NCI-H82 treated with DMSO at 0.1 percent for 48 hours (cell line): ENCODE measurements at regions not wholly inside any gene's neighbourhood (a gene's known extent, or its start where the extent isn't known, plus 50 kb on each side); places are given as distances from the start of the nearest gene placed in this dataset.

Experiments used
- DNase-seq: peaks from one replicate; lab custom pipeline; 2025; ENCODE audit not compliant: unreplicated experiment; lab: John Stamatoyannopoulos, UW

DNA sequence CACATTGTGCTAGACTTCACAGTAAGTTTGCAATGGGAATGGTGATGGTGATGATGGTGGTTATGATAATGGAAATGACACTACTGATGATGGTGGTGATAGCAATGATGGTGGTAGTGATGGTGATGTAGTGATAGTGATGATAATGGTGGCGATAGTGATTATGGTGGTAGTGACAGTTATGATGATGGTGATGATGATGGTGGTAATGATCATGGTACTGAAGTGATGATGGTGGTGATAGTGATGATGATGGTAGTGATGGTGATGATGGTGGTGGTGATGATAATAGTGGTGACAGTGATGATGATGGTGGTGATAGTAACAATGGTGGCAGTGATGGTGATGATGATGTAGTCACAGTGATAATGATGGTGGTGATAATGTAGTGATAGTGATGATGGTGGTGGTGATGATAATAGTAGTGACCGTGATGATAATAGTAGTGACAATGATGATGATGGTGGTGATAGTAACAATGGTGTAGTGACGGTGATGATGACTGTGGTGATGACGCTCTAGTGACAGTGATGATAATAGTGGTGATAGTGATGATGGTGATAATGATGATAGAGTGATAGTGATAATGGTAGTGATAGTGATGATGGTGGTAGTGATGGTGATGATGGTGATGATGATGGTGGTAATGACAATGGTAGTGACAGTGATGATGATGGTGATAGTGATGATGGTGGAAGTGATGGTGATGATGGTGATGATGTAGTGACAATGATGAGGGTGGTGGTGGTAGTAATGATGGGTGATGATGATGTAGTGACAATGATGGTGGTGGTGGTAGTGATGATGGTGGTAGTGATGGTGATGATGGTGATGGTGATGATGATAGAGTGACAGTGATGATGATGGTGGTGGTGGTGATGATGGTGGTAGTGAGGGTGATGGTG lies 222.9 kb upstream of the PWP1 start:
- DNase-seq = no peak

DNA sequence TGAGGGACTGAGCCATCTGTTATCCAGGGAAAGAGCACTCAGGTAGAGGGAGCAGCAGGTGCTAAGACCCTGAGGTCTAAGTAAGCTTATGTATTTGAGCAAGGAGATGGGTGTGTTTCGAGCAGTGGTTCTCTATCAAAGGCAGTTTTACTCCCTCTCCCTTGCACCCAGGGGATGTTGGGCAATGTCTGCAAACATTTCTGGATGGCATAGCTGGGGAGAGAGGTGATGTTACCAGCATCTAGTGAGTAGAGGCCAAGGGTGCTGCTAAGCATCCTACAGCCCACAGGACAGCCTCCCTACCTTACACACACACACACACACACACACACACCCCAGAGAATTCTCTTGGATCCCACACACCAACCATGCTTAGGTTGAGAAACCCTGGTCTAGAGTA lies 221.0 kb upstream of the PWP1 start:
- DNase-seq = no peak

DNA sequence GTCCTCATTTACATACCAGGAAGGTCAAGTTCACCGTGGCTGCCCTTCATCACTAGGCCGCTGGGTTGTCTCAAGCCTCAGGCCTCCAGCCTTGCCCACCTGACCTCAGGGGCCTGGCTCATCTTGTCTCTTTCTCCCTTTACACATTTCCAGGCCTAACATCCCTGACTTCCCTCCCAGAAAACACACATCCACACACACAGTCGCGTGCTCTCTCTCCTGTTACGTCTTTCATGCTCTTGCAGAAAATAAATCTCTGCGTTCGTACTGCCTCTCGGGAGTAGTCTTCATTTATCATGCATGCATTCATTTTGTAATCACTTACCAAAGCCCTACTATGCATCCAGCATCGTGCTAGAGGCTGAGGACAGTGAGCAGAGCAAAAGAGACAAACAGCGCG lies 220.0 kb upstream of the PWP1 start:
- DNase-seq = no peak

DNA sequence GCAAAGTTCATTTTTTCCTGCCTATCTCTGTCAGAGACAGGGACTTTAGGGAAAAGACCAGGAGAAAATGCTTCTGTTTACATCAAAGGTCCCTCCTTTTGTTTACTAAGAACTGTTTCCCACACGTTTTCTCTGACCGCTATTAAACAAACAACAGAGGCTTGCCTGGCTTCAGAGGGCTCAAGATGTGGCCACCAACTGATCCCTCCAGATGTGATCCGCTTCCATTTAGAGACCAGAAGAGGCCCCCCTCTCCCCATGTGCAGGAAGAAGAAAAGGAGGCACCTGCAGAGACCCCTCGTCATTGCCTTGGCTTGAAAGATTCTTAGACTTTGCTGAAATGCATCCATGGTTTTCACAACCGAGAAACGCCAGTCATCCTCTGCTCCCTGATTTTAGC lies 217.9 kb upstream of the PWP1 start:
- no peak for DNase-seq

DNA sequence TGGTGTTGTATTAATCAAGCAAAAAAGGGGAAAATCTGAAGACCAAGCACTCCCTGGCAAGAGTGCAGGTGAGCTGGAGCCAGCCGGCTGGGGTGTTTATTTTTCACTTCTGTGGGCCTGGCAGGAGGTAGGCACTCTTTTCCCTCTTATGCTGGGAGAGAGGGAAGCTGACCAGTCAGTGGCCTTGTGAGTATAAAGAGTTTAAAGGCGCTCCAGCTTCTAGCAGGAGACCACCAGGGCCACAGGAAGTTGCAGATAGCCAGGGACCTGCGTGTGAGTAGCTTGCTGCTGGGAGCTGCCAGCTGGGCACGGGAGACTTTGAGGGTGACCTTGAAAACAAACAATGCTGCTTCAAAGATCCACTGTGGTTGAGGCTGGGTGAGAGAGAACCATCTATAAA lies 217.4 kb upstream of the PWP1 start:
- DNase-seq = no peak

DNA sequence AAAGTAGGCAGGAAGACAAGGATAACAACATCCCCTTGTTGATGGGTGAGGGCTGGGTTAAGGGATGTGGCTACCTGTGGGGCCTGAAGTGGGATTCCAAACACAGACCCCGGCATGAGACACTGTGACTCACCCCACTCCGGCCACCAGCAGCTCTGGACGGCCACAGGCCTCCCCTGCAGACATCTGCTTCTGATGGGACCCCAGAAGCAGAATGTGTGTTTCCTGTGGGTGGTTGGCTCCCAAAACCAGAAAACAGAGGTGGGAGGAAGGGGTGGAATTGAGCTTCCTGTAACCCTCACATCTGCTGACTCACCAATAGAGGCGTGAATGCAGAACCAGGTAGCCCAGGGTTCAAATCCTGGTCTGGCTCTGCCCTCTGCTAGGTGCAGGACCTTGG lies 216.6 kb upstream of the PWP1 start:
- no peak for DNase-seq

DNA sequence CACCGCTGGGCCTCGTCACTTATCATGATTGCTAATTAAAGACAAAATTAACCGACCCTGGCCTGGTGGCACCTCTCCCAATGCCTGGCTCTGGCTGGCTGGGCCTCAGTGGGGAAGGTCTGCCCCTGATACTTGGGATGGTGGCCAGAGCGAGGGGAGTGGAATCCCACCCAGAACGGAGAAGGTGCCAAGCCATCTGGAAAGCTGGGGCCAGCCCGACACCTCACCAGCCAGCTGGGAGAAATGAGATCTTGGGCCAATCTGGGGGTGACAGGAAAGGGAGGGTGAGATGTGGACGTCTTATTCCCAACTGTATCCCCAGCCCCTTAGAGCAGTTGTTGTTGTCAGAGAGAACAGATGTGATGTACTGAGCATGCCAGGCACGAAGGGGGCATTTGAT lies 215.0 kb upstream of the PWP1 start:
- no peak for DNase-seq

DNA sequence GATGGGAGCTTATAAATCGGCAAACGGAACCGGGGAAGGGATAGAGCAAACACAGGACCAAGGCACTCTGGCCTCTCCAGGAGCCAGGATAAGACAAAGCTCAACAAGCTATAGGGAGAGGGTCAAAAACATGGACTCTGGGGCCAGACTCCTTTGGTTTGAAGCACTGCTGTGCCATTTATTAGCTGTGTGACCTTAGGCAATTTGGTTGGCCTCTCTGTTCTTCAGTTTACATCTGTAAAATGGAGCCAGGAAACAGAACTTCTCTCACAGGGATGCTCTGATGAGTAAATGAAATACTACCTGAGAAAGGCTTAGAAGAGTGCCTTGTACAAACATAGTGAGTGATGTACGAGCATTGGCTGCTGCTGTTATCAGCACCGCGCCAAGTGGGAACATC lies 213.3 kb upstream of the PWP1 start:
- no peak for DNase-seq

DNA sequence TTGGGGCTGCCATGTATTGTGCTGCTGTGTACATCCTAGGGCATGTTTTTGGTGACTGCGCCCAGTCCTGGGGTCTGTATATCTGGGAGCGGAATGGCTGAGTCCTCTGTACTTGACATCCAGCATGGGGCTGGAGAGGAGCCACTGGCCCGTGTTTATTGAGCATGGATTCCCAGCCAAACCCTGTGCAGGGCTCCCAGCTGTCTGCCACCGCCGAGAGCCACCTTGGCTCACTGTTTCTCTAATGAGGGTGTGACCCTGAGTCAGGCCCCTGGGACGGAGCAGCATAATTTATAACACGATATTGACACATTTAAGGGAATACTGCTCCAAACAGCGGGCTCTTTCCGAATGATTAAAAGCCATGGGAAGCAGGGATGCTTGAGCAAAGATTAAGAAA lies 211.5 kb upstream of the PWP1 start:
- DNase-seq = no peak

DNA sequence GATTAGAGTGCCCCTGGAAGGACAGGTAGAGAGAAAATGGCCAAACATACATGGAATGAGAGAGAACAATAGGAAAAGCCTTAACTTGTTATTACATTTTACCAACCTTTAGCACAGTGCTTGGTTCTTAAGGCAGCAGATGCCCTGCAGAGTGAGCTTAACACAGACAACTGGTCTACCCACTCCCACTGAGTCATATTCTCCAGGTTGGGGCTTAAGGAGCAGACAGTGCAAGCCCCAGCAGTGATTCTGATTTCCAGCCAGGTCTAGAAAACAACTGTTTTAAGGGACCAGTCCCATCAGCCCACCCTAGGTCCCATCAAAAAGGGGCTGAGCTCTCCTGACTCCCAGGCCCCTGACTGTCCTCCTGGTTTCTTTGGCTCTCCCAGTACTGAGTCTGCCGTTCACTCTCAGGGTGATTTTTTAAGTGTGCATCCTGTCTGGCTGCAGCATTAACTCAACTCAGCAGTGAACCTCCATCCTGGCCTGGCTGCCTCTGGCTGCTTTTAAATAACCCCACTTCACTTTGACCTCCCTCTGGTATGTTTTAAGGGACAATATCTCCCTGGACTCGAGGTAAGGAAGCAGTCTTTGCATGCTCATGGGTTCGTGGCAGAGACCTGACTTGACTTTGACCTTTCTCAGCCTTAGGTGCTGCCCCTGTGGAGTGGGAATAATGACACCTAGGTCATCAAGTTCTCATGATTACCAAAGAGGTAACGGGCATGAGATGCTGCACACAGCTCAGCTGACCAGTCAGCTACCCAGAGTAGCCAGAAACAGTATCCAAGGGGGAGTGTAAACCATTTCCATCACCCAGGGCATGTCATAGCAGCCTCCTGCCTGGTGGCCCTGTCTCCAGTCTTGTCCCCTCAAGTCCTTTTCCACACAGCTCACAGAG lies 210.7 kb upstream of the PWP1 start:
- DNase-seq = no peak

DNA sequence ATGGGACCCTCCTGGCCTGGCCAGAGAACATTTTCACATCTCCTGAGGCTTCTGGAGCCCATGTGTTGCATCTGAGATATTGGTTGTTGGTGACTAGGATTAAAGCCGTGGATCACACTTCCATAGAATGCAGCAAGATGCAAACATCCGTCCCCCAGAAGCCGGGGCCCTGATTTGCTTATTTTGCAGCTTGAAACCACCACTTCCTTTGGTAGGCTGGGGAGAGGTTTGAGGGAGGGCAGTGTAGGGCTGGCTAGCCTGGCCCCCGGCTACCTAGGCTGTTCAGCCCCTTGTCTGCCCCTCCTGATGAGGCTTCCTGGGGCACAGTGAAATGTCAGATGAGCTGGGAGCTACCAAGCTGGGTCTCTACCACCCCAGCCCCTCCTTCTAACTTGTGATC lies 209.7 kb upstream of the PWP1 start:
- DNase-seq = no peak

DNA sequence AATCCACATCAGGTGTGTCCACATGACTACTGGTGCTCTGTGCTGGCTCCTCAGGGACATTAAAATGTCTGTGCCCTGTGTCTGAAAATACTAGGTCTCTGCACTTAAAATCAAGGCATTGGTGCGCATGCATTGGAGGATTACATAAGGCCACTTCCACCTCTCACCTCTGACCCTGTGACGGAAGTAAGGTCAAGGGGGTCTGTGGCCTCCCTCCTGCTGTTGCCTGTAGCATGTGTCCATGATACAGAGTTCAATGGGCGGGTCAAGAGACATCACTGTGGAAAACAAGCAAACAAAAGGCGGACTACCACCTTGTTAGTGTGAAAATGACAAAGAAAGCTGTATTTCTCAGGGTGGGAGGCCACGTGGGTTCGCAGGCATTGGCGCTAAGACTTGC lies 208.6 kb upstream of the PWP1 start:
- DNase-seq = no peak

DNA sequence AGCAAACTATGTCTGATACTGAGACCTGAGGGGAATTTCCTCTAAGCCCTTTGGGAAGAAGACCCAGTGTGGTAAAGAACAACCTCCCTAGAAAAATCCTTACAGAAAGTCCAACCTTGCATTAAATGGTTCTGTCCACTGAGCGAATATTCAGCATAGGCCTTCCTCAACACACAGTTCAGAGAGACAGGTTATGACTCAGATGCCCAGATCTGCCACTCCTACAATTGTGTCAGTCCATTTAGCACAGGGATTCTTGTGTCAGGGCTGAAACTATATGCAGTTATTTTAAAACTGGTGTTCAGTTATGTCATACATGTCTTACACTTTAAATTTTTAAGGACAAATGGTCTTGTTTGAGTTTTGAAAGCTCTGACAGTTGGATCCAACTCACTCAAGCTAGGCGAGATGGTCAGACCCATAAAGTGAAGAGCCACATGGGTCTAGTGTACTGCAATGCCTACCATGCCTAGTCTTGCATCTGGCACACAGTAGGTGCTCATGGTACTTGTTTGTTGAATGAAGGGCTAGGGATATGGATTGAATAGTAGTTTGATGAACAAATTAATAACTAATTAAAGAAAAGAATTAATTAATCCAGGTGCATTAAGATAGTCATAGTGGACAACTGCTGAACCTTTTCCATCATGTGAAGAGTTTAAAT lies 207.5 kb upstream of the PWP1 start:
- no peak for DNase-seq

DNA sequence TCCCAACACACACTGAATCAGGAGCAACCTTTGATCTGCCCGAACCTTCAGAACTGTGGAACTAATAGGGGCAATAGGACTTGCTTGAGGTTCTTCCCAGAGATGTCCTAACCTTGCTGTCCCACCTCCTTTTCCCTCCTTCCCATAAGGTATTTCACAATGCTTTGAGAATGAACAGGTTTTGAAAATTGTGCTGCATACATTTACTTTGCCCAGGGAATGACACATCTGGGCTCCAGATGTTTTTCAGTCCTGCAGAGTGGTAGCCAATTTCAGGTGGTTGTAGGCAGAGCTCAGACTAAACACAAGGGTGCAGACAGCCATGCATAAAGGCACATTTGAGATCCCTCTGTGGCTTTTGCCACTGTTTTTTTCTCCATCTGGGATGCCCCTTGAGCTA lies 206.7 kb upstream of the PWP1 start:
- DNase-seq = no peak

DNA sequence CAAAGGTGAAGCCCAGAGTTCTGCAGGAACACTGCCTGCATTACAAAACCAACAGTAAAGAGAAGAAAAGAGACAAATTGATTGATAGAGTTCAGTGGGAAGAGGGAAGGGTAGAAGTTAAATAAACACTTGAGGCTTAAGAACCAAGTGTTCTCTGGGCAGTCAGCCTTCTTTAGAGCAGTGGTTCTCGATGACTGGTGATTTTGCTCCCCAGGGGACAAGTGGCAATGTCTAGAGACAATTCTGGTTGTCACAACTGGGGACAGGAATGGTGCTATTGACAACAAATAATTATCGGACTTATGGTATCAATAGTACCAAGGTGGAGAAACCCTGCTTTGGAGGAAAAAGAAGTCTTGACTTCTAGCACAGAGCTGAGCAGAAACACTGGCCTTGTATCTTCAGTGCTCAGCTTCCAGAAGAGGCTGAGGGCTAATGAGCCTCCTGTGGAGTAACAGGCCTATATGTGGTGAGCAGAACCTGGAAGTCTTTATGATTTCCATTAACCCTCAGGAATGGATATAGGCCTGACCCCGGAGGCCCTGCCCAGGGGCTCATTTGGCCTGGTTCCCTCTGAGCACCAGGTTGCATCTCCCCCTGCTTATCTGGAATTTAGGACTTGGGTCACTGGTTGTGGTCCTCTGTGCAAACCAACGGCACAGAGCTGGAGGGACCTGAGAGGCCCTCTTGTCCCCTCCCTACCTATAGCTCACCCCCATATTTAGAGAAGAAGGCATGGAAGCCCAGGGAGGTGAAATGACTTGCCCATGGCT lies 204.6 kb upstream of the PWP1 start:
- DNase-seq = no peak

DNA sequence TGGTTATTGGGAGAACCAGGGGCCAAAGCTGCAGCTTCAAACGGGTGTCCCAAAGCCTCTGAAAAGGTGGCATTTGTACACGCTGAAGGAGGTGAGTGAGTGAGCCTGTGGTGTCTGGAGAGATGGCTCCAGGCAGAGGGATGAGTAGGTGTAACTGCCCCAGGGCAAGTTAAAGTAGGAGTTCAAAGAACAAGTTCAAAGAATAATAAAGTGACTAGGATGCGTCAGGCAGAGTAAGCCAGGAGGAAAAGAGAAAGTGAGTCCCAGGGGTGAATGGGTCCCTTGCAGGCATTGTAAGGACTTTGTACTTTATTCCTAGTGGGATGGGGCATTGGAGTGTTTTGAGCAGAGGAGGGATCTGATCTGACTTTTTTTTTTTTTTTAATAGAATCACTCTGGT lies 201.4 kb upstream of the PWP1 start:
- no peak for DNase-seq

DNA sequence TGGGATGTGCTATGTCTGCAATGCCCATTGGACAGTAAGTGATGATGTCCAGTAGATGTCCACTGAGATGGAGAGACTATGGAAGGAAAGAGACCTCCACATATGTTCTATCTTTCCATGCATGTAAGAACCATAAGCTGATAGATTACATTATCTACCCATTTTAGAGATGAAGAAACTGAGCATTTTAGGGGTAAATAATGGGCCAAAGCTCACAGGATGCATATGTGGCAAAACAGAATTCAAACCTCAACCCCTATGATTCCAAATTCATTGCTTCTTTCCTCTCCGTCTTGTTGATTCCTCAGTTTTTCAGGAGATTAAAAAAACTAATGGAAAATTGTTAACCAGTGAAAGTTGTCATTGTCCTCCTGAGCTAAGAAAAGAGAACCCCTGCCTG lies 200.7 kb upstream of the PWP1 start:
- no peak for DNase-seq

DNA sequence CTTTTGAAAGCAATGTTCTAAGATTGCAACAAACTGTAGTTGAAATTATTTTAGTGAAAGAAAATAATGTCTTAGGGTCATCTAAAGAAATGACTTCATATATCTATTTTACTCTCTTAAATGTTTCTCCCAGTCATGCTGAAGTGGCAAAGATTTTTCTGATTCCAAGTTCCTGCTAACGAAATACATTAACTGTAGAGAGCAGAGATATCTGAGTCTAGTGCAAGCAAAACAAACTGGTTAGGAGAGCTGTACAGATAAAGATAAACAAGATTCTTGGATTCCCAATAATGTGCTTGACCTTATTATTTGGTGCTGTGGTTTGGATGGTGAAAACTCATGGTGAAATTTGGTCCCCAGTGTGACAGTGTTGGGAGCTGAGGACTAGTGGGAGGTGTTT lies 199.9 kb upstream of the PWP1 start:
- DNase-seq = no peak

DNA sequence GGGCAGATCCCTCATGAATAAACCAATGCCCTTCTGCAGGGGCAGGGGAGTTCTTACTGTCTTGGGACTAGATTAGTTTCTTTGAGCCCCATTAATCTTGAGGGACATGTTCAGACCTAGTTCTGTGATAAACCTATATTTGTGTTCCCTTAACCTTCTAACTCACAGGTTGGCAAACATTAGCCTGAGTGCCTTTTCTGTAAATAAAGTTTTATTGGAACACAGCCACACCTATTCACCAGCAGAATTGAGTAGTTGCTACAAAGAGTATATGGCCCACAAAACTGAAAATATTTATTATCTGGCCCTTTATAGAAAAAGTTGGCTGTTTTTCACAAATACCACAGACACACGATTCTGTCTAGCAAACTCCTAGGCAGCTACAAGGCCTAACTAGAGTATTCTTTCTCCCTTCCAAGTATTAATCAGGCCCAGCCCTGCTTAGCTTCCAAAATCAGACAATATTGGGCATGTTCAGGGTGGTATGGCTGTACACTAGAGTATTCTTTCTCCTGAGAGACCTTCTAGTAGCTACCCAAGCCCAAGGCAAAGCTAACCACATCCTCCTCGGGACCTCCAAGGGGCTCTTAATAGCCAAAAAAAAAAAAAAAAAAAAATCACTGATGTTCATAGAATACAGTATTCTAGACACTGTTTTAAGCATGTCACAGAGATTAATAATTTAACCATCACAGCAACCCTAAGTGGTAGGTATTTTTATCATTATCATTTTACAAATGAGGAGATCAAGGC lies 199.3 kb upstream of the PWP1 start:
- no peak for DNase-seq

DNA sequence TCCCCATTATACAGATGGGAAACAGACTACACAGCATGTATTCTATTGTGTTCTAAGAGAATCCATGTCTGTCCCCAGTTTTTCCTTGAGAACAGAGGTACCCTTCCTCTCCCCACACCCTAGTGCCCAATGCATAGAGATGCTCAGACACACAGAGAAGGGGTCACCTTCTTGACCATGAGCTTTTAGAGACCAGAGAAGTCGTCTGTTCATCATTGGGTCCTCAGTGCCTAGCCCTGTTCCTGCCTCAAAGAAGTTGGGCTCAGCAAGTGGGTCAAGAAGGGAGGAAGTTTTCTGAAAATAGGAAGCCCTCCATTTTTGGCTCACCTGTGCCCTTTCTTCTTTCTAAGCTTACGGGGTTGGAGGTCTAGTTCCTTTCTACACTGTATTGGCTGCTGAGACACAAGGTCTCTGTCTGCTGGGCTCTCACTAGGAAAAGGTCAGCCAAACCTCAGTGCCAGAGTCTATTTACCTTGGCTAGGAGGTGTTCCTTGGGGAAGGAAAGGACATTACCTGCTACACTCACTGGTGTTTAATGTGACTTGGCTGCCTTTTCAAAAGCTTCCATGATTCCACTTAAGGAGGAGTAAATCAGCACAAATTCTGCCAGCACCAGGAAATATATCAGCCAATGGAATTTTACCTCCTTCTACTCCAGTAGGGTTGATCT lies 198.5 kb upstream of the PWP1 start:
- no peak for DNase-seq
